Activated CD8-positive, alpha-beta T cell treated with anti-CD3 and anti-CD28 coated beads, Interleukin-2, amount 10 ng/mL, durations not matched to agents 7 days and 5 days (primary cell): ENCODE measurements at regions not wholly inside any gene's neighbourhood (a gene's known extent, or its start where the extent isn't known, plus 50 kb on each side); places are given as distances from the start of the nearest gene placed in this dataset.
"Not testable (repeated sequence)": the region's sequence is repeated elsewhere in the genome, so short reads cannot be mapped to it uniquely, and the experiment has no call there.

Source experiments
- ATAC-seq: fragments of 150-1000 bp; cut with Tn5 transposase; one replicate; pipeline ENCODE4 v1.10.0; 2021; ENCODE audit warnings: moderate library complexity
- CTCF ChIA-PET: fragments of 350-600 bp; sonication (Branson Sonifier 250); formaldehyde crosslinking; loops from one replicate; lab custom pipeline; 2021; ENCODE audit warnings: antibody characterized with exemption; lab: Charles Lee
- POLR2A ChIA-PET: fragments of 350-600 bp; sonication (Branson Sonifier 250); formaldehyde crosslinking; loops from one replicate; lab custom pipeline; 2021; ENCODE audit warnings: antibody characterized with exemption; lab: Charles Lee
- DNase-seq: peaks from one replicate; pipeline ENCODE4 v3.0.0-alpha.2; 2020
- H3K27ac Mint-ChIP-seq: one replicate; pipeline ENCODE4 v1.8.0; 2021; ENCODE audit warnings: mild to moderate bottlenecking, mixed read lengths
- H3K27me3 Mint-ChIP-seq: one replicate; pipeline ENCODE4 v1.8.0; 2021; ENCODE audit warnings: low read depth, mixed read lengths
- H3K36me3 Mint-ChIP-seq: one replicate; pipeline ENCODE4 v1.8.0; 2021; ENCODE audit warnings: low read depth, mixed read lengths
- H3K4me1 Mint-ChIP-seq: one replicate; pipeline ENCODE4 v1.8.0; 2021; ENCODE audit warnings: low read depth, mixed read lengths
- H3K4me3 Mint-ChIP-seq: one replicate; pipeline ENCODE4 v1.8.0; 2021; ENCODE audit warnings: mild to moderate bottlenecking, mixed read lengths
- H3K9me3 Mint-ChIP-seq: one replicate; pipeline ENCODE4 v1.8.0; 2022; ENCODE audit warnings: mixed read lengths; ENCODE audit not compliant: insufficient read depth

DNA sequence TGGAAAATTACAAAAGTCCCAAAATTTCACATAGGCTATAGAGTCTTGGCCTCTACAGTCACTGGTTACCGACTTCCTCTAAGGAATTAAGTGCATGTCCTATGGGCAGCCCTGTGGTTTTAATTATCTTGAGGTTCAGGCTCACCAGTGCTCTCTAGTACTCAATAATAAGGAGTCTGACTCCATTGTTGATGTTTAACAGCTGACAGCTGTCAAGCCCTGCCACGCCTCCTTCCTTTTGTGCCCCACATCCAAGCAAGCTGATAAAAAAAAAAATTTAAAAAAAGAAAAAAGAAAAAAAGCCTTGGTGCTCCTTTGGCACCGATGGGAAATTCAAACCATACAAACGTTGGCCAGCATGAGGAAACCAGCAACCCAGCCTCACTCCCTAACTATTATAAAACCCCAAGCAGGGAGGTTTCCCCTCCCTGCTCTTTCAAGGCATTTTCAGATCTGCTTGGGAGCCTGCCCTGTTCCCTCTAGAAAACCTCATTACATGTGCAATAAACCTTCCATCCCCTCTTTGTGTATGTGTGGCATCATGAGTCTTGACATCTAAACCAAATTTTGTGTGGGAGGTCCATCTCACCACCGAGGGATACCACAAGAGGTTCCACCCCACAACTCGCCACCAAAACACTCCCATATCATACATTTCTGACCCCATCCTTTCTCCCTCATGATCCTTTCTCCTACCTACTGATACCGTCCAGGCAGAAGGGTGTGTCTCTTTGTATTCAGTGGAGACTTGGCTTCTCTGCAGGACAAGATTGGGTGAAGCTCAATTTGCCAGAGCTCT is 70.9 kb upstream of the CCDC71L start:
- CTCF ChIA-PET: interaction anchor here (0.8 to 8.4 kb wide), 3 partner anchors 14 to 75 kb away, joined by 3 to 195 read pairs (median 4); partner anchors contain the start of gene CCDC71L
- ATAC-seq (peak; percentile 32), DNase-seq (no peak)
- H3K27me3 Mint-ChIP-seq: no peaks in the 10 kb centered on the region
- H3K9me3 Mint-ChIP-seq: no peaks in the 10 kb centered on the region
- peaks cover 36% of the 10 kb centered on the region for H3K4me1 Mint-ChIP-seq
- no peak overlapping the region for H3K27ac Mint-ChIP-seq
- no peaks in the 10 kb centered on the region for H3K36me3 Mint-ChIP-seq
- no peak overlapping the region for H3K4me3 Mint-ChIP-seq
- POLR2A ChIA-PET: no interaction called here

- POLR2A ChIA-PET: interaction anchor here (0.6 to 2.5 kb wide), 2 partner anchors 75 to 79 kb away, joined by 3 to 11 read pairs; partner anchors contain the start of gene CCDC71L
- ATAC-seq (no peak), DNase-seq (no peak)
- Mint-ChIP-seq H3K4me3 (no peak overlapping the region), H3K27ac (no peak overlapping the region), H3K27me3 (no peaks in the 10 kb centered on the region), H3K9me3 (no peaks in the 10 kb centered on the region), H3K36me3 (no peaks in the 10 kb centered on the region), H3K4me1 (peaks cover 37% of the 10 kb centered on the region)
- CTCF ChIA-PET: interaction anchor here (0.7 to 8.4 kb wide), 19 partner anchors 10 to 559 kb away, joined by 3 to 195 read pairs (median 9); partner anchors contain the start of gene CCDC71L
These were observed 74.7 kb upstream of the CCDC71L start for GRCh38 chr7:106735637-106736036.

DNA sequence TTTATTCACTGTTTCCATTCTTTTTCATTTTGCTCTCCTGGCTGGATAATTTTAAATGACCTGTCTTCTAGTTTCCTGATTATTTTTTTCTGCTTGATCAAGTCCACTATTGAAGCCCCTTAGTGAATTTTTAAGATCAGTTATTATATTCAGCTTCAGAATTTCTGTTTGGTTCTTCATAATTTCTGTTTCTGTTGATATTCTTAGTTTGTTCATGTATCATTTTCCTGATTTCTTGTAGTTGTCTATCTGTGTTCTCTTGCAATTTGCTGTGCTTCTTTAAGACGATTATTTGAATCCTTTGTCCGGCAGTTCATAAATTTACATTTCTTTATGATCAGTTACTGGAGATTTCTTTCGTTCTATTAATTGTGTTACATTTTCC is 75.2 kb upstream of the CCDC71L start:
- Mint-ChIP-seq H3K36me3 (no peaks in the 10 kb centered on the region), H3K4me1 (peaks cover 33% of the 10 kb centered on the region), H3K27ac (no peak overlapping the region), H3K9me3 (no peaks in the 10 kb centered on the region), H3K4me3 (no peak overlapping the region), H3K27me3 (no peaks in the 10 kb centered on the region)
- POLR2A ChIA-PET: interaction anchor here (0.7 to 2.5 kb wide), 2 partner anchors 57 to 75 kb away, joined by 4 to 11 read pairs; partner anchors contain the start of gene CCDC71L
- CTCF ChIA-PET: interaction anchor here (0.6 to 8.4 kb wide), 27 partner anchors 9 to 560 kb away, joined by 3 to 195 read pairs (median 4); partner anchors contain the start of genes CCDC71L and HBP1
- ATAC-seq (no peak), DNase-seq (no peak)

- ChIA-PET CTCF (interaction anchor here (0.6 to 8.4 kb wide), 28 partner anchors 9 to 560 kb away, joined by 3 to 195 read pairs (median 4); partner anchors contain the start of genes CCDC71L and HBP1), POLR2A (interaction anchor here (0.7 to 2.5 kb wide), 2 partner anchors 57 to 76 kb away, joined by 4 to 11 read pairs; partner anchors contain the start of gene CCDC71L)
- no peak overlapping the region for H3K27ac Mint-ChIP-seq
- H3K36me3 Mint-ChIP-seq: no peaks in the 10 kb centered on the region
- H3K27me3 Mint-ChIP-seq: no peaks in the 10 kb centered on the region
- ATAC-seq (peak; percentile 93), DNase-seq (peak; percentile 64)
- no peaks in the 10 kb centered on the region for H3K9me3 Mint-ChIP-seq
- H3K4me1 Mint-ChIP-seq: peaks cover 28% of the 10 kb centered on the region
- no peak overlapping the region for H3K4me3 Mint-ChIP-seq
These were observed 75.7 kb upstream of the CCDC71L start for GRCh38 chr7:106736508-106737201.

DNA sequence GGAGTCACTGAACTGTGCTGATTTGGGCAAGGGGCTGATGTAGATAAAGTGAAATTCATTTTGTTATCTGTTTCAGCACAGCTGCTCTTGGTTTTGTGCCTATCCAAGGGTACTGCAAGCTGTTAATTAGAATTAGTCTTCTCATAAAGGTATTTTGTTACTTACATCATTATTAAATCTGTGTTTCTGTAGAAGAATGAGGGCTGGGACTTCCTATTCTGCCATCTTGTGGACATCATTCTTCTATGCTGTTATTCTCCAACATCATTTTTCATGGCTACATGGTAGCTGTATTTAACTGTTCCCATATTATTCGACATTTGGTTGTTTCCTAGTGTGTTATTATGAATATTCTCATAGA is 76.2 kb upstream of the CCDC71L start:
- POLR2A ChIA-PET: interaction anchor here (2.5 kb wide), 1 partner anchor 76 kb away, joined by 11 read pairs; the partner anchor contains the start of gene CCDC71L
- H3K4me1 Mint-ChIP-seq: peaks cover 22% of the 10 kb centered on the region
- no peaks in the 10 kb centered on the region for H3K36me3 Mint-ChIP-seq
- CTCF ChIA-PET: interaction anchor here (1.0 to 8.4 kb wide), 11 partner anchors 16 to 561 kb away, joined by 4 to 195 read pairs (median 16); partner anchors contain the start of gene CCDC71L
- H3K27ac Mint-ChIP-seq: no peak overlapping the region
- H3K9me3 Mint-ChIP-seq: no peaks in the 10 kb centered on the region
- DNase-seq: no peak
- ATAC-seq: no peak
- no peaks in the 10 kb centered on the region for H3K27me3 Mint-ChIP-seq
- H3K4me3 Mint-ChIP-seq: no peak overlapping the region

DNA sequence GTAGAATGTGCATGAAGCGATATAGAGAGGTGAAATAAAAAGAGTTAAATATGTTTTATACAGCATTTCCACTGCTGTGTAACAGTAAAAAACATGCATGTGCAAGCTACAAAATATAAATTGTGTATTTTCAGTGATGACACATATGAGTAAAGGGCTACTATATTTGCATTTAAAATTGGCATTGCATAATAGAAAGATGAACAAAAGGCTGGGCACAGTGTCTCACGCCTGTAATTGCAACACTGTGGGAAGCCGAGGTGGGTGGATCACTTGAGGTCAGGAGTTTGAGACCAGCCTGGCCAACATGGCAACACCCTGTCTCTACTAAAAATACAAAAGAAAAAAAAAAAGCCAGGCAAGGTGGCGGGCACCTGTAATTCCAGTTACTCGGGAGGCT is 79.8 kb upstream of the CCDC71L start:
- Mint-ChIP-seq H3K27me3 (no peaks in the 10 kb centered on the region), H3K9me3 (no peaks in the 10 kb centered on the region), H3K4me3 (no peak overlapping the region), H3K36me3 (no peaks in the 10 kb centered on the region), H3K4me1 (peaks cover 21% of the 10 kb centered on the region), H3K27ac (no peak overlapping the region)
- ATAC-seq: no peak
- DNase-seq: no peak
- ChIA-PET CTCF (interaction anchor here (1.3 kb wide), 1 partner anchor 198 kb away, joined by 3 read pairs; no protein-coding TSS in a partner anchor), POLR2A (no interaction called here)

GRCh38 chr7:106744563-106745091 is 83.7 kb upstream of the CCDC71L start:
- ATAC-seq (peak; percentile 30), DNase-seq (no peak)
- H3K27ac Mint-ChIP-seq: no peak overlapping the region
- CTCF ChIA-PET: interaction anchor here (1.6 to 1.8 kb wide), 2 partner anchors 8 kb away, joined by 4 read pairs; no protein-coding TSS in a partner anchor
- H3K9me3 Mint-ChIP-seq: no peaks in the 10 kb centered on the region
- POLR2A ChIA-PET: interaction anchor here (0.6 kb wide), 1 partner anchor 102 kb away, joined by 3 read pairs; no protein-coding TSS in a partner anchor
- peaks cover 5% of the 10 kb centered on the region for H3K4me1 Mint-ChIP-seq
- H3K36me3 Mint-ChIP-seq: no peaks in the 10 kb centered on the region
- no peaks in the 10 kb centered on the region for H3K27me3 Mint-ChIP-seq
- no peak overlapping the region for H3K4me3 Mint-ChIP-seq

- H3K4me3 Mint-ChIP-seq, POLR2A ChIA-PET, H3K4me1 Mint-ChIP-seq, H3K27ac Mint-ChIP-seq, ATAC-seq, DNase-seq, H3K27me3 Mint-ChIP-seq, H3K36me3 Mint-ChIP-seq, H3K9me3 Mint-ChIP-seq: not testable (repeated sequence)
- CTCF ChIA-PET: interaction anchor here (1.3 to 1.5 kb wide), 3 partner anchors 14 to 87 kb away, joined by 3 to 5 read pairs (median 3); partner anchors contain the start of gene CCDC71L
These were observed 86.3 kb upstream of the CCDC71L start for GRCh38 chr7:106747301-106747700.

DNA sequence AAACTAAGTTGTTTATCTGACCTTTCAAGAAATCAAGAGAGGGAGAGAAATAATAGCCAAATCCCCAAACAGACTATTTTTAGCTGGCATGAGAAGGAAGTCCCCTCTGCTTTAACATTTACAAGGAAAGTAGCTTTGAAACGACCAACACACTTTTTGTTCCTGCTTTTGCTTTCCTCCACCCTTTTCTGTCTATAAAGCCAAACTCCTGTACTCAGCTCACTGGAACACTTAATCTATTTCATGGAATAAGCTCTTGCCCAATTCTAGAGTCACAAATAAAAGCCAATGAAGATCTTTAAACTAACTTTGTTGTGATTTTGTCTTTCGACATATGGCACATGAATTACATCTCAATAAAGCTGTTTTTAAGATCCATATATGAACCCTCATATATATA is 86.8 kb upstream of the CCDC71L start:
- CTCF ChIA-PET: interaction anchor here (1.3 to 1.5 kb wide), 3 partner anchors 14 to 87 kb away, joined by 3 to 5 read pairs (median 3); partner anchors contain the start of gene CCDC71L
- POLR2A ChIA-PET: no interaction called here

DNA sequence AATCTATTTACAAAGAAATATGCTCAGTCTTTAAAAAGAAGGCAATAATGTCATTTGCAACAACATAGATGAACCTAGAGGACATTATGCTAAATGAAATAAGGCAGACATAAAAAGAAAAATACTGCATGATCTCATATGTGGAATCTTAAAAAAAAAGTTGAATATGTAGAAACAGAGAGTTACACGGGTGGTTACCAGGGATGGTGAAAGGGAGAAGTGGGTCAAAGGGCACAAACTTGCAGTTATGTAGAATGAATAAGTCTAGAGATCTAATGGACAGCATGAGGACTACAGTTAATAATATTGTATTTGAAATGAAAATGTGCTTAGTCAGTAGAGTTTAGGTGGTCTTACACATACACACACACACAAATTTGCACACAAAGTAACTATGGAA is 88.2 kb upstream of the CCDC71L start:
- Mint-ChIP-seq H3K9me3 (no peaks in the 10 kb centered on the region), H3K36me3 (no peaks in the 10 kb centered on the region), H3K4me3 (no peak overlapping the region), H3K4me1 (peaks cover 9% of the 10 kb centered on the region), H3K27ac (no peak overlapping the region), H3K27me3 (no peaks in the 10 kb centered on the region)
- ChIA-PET POLR2A (no interaction called here), CTCF (no interaction called here)
- no peak for ATAC-seq
- DNase-seq: no peak

More for the DNA sequence above, 86.8 kb upstream of the CCDC71L start:
- Mint-ChIP-seq H3K27ac (no peak overlapping the region), H3K36me3 (no peaks in the 10 kb centered on the region), H3K4me3 (no peak overlapping the region), H3K4me1 (peaks cover 9% of the 10 kb centered on the region), H3K9me3 (no peaks in the 10 kb centered on the region), H3K27me3 (no peaks in the 10 kb centered on the region)
- DNase-seq (no peak), ATAC-seq (no peak)

- no peaks in the 10 kb centered on the region for H3K36me3 Mint-ChIP-seq
- H3K4me3 Mint-ChIP-seq: no peak overlapping the region
- no peak for ATAC-seq
- H3K4me1 Mint-ChIP-seq: peaks cover 4% of the 10 kb centered on the region
- no peak overlapping the region for H3K27ac Mint-ChIP-seq
- DNase-seq: no peak
- ChIA-PET CTCF (interaction anchor here (0.8 kb wide), 1 partner anchor 566 kb away, joined by 3 read pairs; no protein-coding TSS in a partner anchor), POLR2A (no interaction called here)
- H3K27me3 Mint-ChIP-seq: no peaks in the 10 kb centered on the region
- H3K9me3 Mint-ChIP-seq: no peaks in the 10 kb centered on the region
These were observed 89.8 kb upstream of the CCDC71L start for GRCh38 chr7:106750773-106751172.
